Muscle of leg (tissue), 3 donors: ENCODE measurements at regions not wholly inside any gene's neighbourhood (a gene's known extent, or its start where the extent isn't known, plus 50 kb on each side); places are given as distances from the start of the nearest gene placed in this dataset.
"Not testable (repeated sequence)": the region's sequence is repeated elsewhere in the genome, so short reads cannot be mapped to it uniquely, and the experiment has no call there.

Source experiments
- DNase-seq: peaks from one replicate; pipeline ENCODE4 v3.0.0; 2013
- H3K27ac ChIP-seq: one replicate; pipeline ENCODE4 v1.5.1; 2013; ENCODE audit warnings: mild to moderate bottlenecking, low read length, control low read depth
- H3K27me3 ChIP-seq: one replicate; pipeline ENCODE4 v1.6.1; 2013; ENCODE audit warnings: low read length; ENCODE audit not compliant: control insufficient read depth, insufficient read depth
- H3K36me3 ChIP-seq: one replicate; pipeline ENCODE4 v1.6.1; 2013; ENCODE audit warnings: low read length; ENCODE audit not compliant: control insufficient read depth, insufficient read depth
- H3K4me1 ChIP-seq: one replicate; pipeline ENCODE4 v1.6.1; 2013; ENCODE audit warnings: low read length; ENCODE audit not compliant: control insufficient read depth, insufficient read depth
- H3K4me3 ChIP-seq: one replicate; pipeline ENCODE4 v1.5.1; 2013; ENCODE audit warnings: low read length, control low read depth
- H3K9me3 ChIP-seq: replicated peaks from 2 replicates; pipeline ENCODE4 v1.6.1; 2013; ENCODE audit warnings: low read depth, low read length; ENCODE audit not compliant: control insufficient read depth
- WGBS: methylation state at CpG from one replicate; pipeline ENCODE4 v1.1.5; 2013; ENCODE audit warnings: missing lambda C conversion rate; ENCODE audit not compliant: insufficient coverage; 5-methylcytosine and 5-hydroxymethylcytosine counted together

- DNase-seq, result no peak
These were observed 147.4 kb downstream of the TENT5C start for GRCh38 chr1:117753232-117753631.

GRCh38 chr1:117753652-117754051 is 147.8 kb downstream of the TENT5C start:
- Histone ChIP-seq H3K27me3 (peaks cover 6% of the 10 kb centered on the region), H3K9me3 (no peaks in the 10 kb centered on the region), H3K36me3 (no peaks in the 10 kb centered on the region), H3K4me1 (peaks cover 6% of the 10 kb centered on the region), H3K4me3 (no peak overlapping the region), H3K27ac (no peak overlapping the region)
- no peak for DNase-seq
- WGBS, result 12% methylated on average over 2 of the region's 5 CpGs

More at GRCh38 chr1:117753232-117753631, 147.4 kb downstream of the TENT5C start:
- Histone ChIP-seq H3K9me3 (no peaks in the 10 kb centered on the region), H3K4me1 (peaks cover 3% of the 10 kb centered on the region), H3K4me3 (no peak overlapping the region), H3K27ac (no peak overlapping the region), H3K27me3 (peaks cover 4% of the 10 kb centered on the region), H3K36me3 (no peaks in the 10 kb centered on the region)
- WGBS, result 57% methylated on average over 1 of the region's 3 CpGs

- Histone ChIP-seq H3K4me3 (no peak overlapping the region), H3K27ac (no peak overlapping the region)
- WGBS, result 58% methylated on average over 2 of the region's 9 CpGs
These were observed 148.5 kb downstream of the TENT5C start for GRCh38 chr1:117754061-117754969.

GRCh38 chr1:117757668-117758067 is 151.8 kb downstream of the TENT5C start:
- WGBS, result 73% methylated on average over 1 of the region's 3 CpGs
- Histone ChIP-seq H3K27ac (no peak overlapping the region), H3K4me1 (peaks cover 10% of the 10 kb centered on the region), H3K36me3 (no peaks in the 10 kb centered on the region), H3K4me3 (no peak overlapping the region), H3K9me3 (no peaks in the 10 kb centered on the region), H3K27me3 (peaks cover 6% of the 10 kb centered on the region)
- no peak for DNase-seq

More at GRCh38 chr1:117754061-117754969, 148.5 kb downstream of the TENT5C start:
- H3K36me3 ChIP-seq, result no peaks in the 10 kb centered on the region
- peaks cover 6% of the 10 kb centered on the region for H3K27me3 ChIP-seq
- DNase-seq, result peak; percentile 81
- H3K4me1 ChIP-seq, result peaks cover 10% of the 10 kb centered on the region
- no peaks in the 10 kb centered on the region for H3K9me3 ChIP-seq

GRCh38 chr1:117758444-117759316 is 152.8 kb downstream of the TENT5C start:
- Histone ChIP-seq H3K4me1 (peaks cover 10% of the 10 kb centered on the region), H3K9me3 (no peaks in the 10 kb centered on the region), H3K27ac (no peak overlapping the region), H3K27me3 (peaks cover 6% of the 10 kb centered on the region), H3K36me3 (no peaks in the 10 kb centered on the region), H3K4me3 (peak overlapping the region; percentile 45)
- peak; percentile 86 for DNase-seq
- WGBS, result 2% methylated on average over 18 of the region's 26 CpGs

- Histone ChIP-seq H3K27me3 (peaks cover 2% of the 10 kb centered on the region), H3K9me3 (no peaks in the 10 kb centered on the region), H3K36me3 (no peaks in the 10 kb centered on the region), H3K4me1 (peaks cover 7% of the 10 kb centered on the region), H3K27ac (no peak overlapping the region), H3K4me3 (no peak overlapping the region)
- no CpG with 5 or more reads among the region's 1 CpG for WGBS
- DNase-seq, result no peak
These were observed 153.7 kb downstream of the TENT5C start for GRCh38 chr1:117759535-117759934.

GRCh38 chr1:117760069-117760468 is 154.2 kb downstream of the TENT5C start:
- no peak for DNase-seq
- WGBS, result no CpG with 5 or more reads among the region's 1 CpG
- Histone ChIP-seq H3K27ac (no peak overlapping the region), H3K36me3 (no peaks in the 10 kb centered on the region), H3K4me3 (no peak overlapping the region), H3K4me1 (peaks cover 7% of the 10 kb centered on the region), H3K9me3 (no peaks in the 10 kb centered on the region), H3K27me3 (peaks cover 2% of the 10 kb centered on the region)

- no CpG with 5 or more reads among the region's 2 CpGs for WGBS
- Histone ChIP-seq H3K36me3 (no peaks in the 10 kb centered on the region), H3K4me1 (peaks cover 7% of the 10 kb centered on the region), H3K27me3 (peaks cover 2% of the 10 kb centered on the region), H3K27ac (no peak overlapping the region), H3K4me3 (no peak overlapping the region), H3K9me3 (no peaks in the 10 kb centered on the region)
- DNase-seq, result no peak
These were observed 154.6 kb downstream of the TENT5C start for GRCh38 chr1:117760485-117760884.

- not testable (repeated sequence) for H3K27ac ChIP-seq, H3K4me1 ChIP-seq, DNase-seq, H3K27me3 ChIP-seq, H3K4me3 ChIP-seq, H3K36me3 ChIP-seq
- WGBS, result no CpG with 5 or more reads among the region's 1 CpG
- peaks cover 20% of the 10 kb centered on the region for H3K9me3 ChIP-seq
These were observed 161.7 kb downstream of the GDAP2 start for GRCh38 chr1:117767756-117768155.

- DNase-seq, result no peak
- Histone ChIP-seq H3K9me3 (peaks cover 20% of the 10 kb centered on the region), H3K4me1 (no peaks in the 10 kb centered on the region), H3K27ac (no peak overlapping the region), H3K27me3 (no peaks in the 10 kb centered on the region), H3K36me3 (no peaks in the 10 kb centered on the region), H3K4me3 (no peak overlapping the region)
- no CpG with 5 or more reads among the region's 1 CpG for WGBS
These were observed 158.4 kb downstream of the GDAP2 start for GRCh38 chr1:117770981-117771531.
